Hepatocyte (in vitro differentiated cells): ENCODE measurements at regions not wholly inside any gene's neighbourhood (a gene's known extent, or its start where the extent isn't known, plus 50 kb on each side); places are given as distances from the start of the nearest gene placed in this dataset.
A peak's percentile ranks its signal among the peaks of the same experiment; 100 is the strongest.

Source experiments
- DNase-seq: peaks from one replicate; pipeline ENCODE4 v3.0.0-alpha.2; 2016; ENCODE audit warnings: low spot score
- H2AFZ ChIP-seq: fragments of 200-600 bp; sonication (generic); 2 replicates; pipeline ENCODE4 v1.6.0; 2016; ENCODE audit warnings: antibody characterized with exemption, mild to moderate bottlenecking
- H3K27ac ChIP-seq: fragments of 200-600 bp; sonication (generic); 2 replicates; pipeline ENCODE4 v1.5.1; 2016; ENCODE audit warnings: mild to moderate bottlenecking
- H3K27me3 ChIP-seq: fragments of 200-600 bp; sonication (generic); 2 replicates; pipeline ENCODE4 v1.6.1; 2016
- H3K36me3 ChIP-seq: fragments of 200-600 bp; sonication (generic); replicated peaks from 2 replicates; pipeline ENCODE4 v1.5.1; 2016; ENCODE audit warnings: low read depth; ENCODE audit not compliant: insufficient read depth
- H3K4me1 ChIP-seq: fragments of 200-600 bp; sonication (generic); 2 replicates; pipeline ENCODE4 v1.5.1; 2016; ENCODE audit warnings: mild to moderate bottlenecking, moderate library complexity; ENCODE audit not compliant: insufficient read depth
- H3K4me2 ChIP-seq: fragments of 200-600 bp; sonication (generic); 2 replicates; pipeline ENCODE4 v1.6.0; 2016
- H3K4me3 ChIP-seq: fragments of 200-600 bp; sonication (generic); 2 replicates; pipeline ENCODE4 v1.5.1; 2016; ENCODE audit warnings: mild to moderate bottlenecking
- H3K79me2 ChIP-seq: fragments of 200-600 bp; sonication (generic); 2 replicates; pipeline ENCODE4 v1.6.0; 2017; ENCODE audit warnings: mild to moderate bottlenecking
- H3K9me2 ChIP-seq: fragments of 200-600 bp; sonication (generic); replicated peaks from 2 replicates; pipeline ENCODE4 v1.6.0; 2017; ENCODE audit warnings: mild to moderate bottlenecking; ENCODE audit not compliant: insufficient read depth
- H3K9me3 ChIP-seq: fragments of 200-600 bp; sonication (generic); 2 replicates; pipeline ENCODE4 v1.5.1; 2016; ENCODE audit warnings: low read depth, mild to moderate bottlenecking
- H4K20me1 ChIP-seq: fragments of 200-600 bp; sonication (generic); 2 replicates; pipeline ENCODE4 v1.6.0; 2016; ENCODE audit warnings: mild to moderate bottlenecking; ENCODE audit not compliant: insufficient read depth, poor library complexity, severe bottlenecking
- EZH2 ChIP-seq: fragments of 200-600 bp; sonication (generic); IDR thresholded peaks from 2 replicates; pipeline ENCODE4 v1.6.1; 2016; ENCODE audit warnings: antibody characterized with exemption, mild to moderate bottlenecking, borderline replicate concordance
- EZH2phosphoT487 ChIP-seq: fragments of 200-600 bp; sonication (generic); IDR thresholded peaks from one replicate; pipeline ENCODE4 v1.6.1; 2018; ENCODE audit warnings: antibody characterized with exemption, mild to moderate bottlenecking, low read depth, moderate library complexity; ENCODE audit not compliant: unreplicated experiment, severe bottlenecking
- WGBS: methylation state at CpG from one replicate; pipeline ENCODE4 v1.1.6; 2016; ENCODE audit warnings: low lambda C conversion rate; ENCODE audit errors: missing lambda C conversion rate; 5-methylcytosine and 5-hydroxymethylcytosine counted together
- TF ChIP-seq, protein P1 (sequence below): fragments of 200-600 bp; sonication (generic); IDR thresholded peaks from 2 replicates; pipeline ENCODE4 v1.5.1; 2016; ENCODE audit warnings: antibody characterized with exemption, mild to moderate bottlenecking; ENCODE audit not compliant: poor library complexity

DNA sequence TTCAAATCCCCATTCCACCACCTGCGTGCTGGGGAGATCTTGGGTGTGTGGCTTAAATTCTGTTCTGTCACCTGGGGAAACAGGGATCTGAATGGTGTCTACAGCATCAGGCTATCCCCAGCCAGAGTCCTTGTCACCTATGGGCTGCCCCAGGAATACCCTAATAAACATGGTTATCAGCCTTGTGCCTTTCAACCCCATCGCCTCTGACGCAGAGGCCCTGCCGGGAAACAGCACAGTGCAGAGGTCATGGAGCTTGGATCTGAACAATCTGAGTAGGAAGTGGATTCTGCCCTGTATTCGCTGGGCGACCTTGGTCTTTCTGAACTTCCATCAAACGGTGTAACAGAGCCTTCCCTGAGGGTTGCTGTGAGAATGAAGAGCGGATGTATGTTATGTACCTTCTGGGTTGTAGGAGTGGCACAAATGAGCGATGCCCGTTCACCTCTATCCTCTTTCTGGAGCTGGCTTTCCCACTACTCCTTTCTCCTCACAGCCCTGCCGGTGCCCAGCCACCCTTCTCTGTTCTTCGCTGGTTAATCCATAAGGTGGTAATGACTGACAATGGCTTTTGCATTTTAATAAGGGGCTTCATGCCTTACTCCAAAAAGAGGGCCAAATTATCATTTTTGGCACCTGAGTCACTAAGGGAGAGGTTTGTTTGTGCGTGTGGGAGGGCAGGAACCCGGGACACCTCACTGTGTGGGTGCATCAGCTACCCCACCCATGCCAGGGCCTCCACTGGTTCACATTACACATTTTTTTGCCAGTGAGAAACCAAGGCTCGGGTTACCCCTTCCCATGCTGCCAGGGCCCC lies 256.5 kb downstream of the MYCN start:
- Histone ChIP-seq H4K20me1 (no peaks in the 10 kb centered on the region), H3K27me3 (no peaks in the 10 kb centered on the region), H3K9me3 (no peaks in the 10 kb centered on the region), H3K9me2 (no peaks in the 10 kb centered on the region), H3K36me3 (no peaks in the 10 kb centered on the region), H2AFZ (no peak overlapping the region), H3K4me3 (no peak overlapping the region), H3K27ac (peak overlapping the region; percentile 49), H3K79me2 (no peaks in the 10 kb centered on the region), H3K4me1 (no peaks in the 10 kb centered on the region), H3K4me2 (no peak overlapping the region)
- TF ChIP-seq, protein P1, sequence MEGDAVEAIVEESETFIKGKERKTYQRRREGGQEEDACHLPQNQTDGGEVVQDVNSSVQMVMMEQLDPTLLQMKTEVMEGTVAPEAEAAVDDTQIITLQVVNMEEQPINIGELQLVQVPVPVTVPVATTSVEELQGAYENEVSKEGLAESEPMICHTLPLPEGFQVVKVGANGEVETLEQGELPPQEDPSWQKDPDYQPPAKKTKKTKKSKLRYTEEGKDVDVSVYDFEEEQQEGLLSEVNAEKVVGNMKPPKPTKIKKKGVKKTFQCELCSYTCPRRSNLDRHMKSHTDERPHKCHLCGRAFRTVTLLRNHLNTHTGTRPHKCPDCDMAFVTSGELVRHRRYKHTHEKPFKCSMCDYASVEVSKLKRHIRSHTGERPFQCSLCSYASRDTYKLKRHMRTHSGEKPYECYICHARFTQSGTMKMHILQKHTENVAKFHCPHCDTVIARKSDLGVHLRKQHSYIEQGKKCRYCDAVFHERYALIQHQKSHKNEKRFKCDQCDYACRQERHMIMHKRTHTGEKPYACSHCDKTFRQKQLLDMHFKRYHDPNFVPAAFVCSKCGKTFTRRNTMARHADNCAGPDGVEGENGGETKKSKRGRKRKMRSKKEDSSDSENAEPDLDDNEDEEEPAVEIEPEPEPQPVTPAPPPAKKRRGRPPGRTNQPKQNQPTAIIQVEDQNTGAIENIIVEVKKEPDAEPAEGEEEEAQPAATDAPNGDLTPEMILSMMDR: no peak
- TF ChIP-seq EZH2phosphoT487: no peak
- no peak for TF ChIP-seq EZH2
- DNase-seq: peak; percentile 43
- 82% methylated on average over 15 of the region's 15 CpGs for WGBS

DNA sequence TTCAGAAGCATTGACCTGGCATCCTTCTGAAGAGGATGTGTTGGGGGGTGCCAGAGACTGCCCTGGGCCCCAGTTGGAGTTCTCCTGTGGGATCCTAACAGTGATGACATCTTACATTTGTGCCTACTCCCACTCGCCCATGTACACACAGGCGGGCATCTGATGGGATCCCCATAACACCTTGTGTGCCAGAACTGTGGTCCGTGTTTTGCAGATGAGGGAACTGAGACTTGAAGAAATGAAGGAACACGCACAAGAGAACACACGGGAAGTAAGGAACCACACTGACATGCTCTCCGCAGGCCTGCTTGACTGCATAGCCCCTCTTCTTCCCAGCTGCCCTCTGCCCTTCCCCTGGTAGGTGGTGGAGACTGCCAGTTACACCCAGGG lies 255.3 kb downstream of the MYCN start:
- no peaks in the 10 kb centered on the region for H4K20me1 ChIP-seq
- WGBS: 100% methylated on average over 6 of the region's 6 CpGs
- no peaks in the 10 kb centered on the region for H3K9me3 ChIP-seq
- H3K9me2 ChIP-seq: no peaks in the 10 kb centered on the region
- H3K36me3 ChIP-seq: no peaks in the 10 kb centered on the region
- H3K27me3 ChIP-seq: no peaks in the 10 kb centered on the region
- H3K79me2 ChIP-seq: no peaks in the 10 kb centered on the region
- H3K4me2 ChIP-seq: no peak overlapping the region
- H3K27ac ChIP-seq: no peak overlapping the region
- H3K4me3 ChIP-seq: no peak overlapping the region
- H2AFZ ChIP-seq: no peak overlapping the region
- H3K4me1 ChIP-seq: no peaks in the 10 kb centered on the region
- TF ChIP-seq EZH2: no peak
- no peak for DNase-seq

DNA sequence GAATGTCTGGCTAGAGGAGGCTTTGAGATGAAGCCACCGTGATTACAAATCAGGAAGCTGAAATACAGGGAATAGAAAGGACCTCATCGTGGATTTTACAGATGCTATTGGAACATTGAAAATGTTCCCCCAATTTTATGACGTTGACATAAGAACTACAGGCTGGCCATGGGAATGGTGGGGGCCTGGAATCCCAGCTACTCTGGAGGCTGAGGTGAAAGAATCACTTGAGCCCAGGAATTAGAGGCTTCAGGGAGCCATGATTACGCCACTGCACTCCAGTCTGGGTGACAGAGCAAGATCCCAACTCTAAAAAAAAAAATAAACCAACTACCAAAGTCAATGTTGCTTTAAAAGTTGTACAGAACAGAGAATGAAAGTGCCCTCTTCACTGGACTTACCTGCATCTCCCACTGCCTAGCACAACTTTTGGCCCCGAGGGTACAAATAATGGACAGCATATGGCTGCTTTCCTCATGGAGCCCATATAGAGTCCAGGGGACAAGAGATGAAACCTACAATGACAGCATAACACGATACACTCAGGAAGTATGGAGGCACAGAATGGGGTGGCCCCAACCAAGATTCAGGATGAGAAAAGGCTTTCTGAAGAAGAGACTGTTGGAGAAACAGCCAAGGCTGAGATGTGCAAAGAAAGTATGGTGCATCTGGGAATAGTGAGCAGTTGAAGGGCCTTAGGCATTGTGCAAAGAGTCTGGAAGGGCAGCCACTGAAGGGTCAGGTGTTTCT lies 254.8 kb downstream of the MYCN start:
- H3K9me2 ChIP-seq: no peaks in the 10 kb centered on the region
- no peaks in the 10 kb centered on the region for H3K4me1 ChIP-seq
- H4K20me1 ChIP-seq: no peaks in the 10 kb centered on the region
- H3K27ac ChIP-seq: no peak overlapping the region
- DNase-seq: no peak
- no peaks in the 10 kb centered on the region for H3K36me3 ChIP-seq
- TF ChIP-seq, protein P1: no peak
- no peak for TF ChIP-seq EZH2phosphoT487
- TF ChIP-seq EZH2: no peak
- H2AFZ ChIP-seq: no peak overlapping the region
- H3K9me3 ChIP-seq: no peaks in the 10 kb centered on the region
- H3K4me2 ChIP-seq: no peak overlapping the region
- WGBS: 88% methylated on average over 6 of the region's 6 CpGs
- H3K27me3 ChIP-seq: no peaks in the 10 kb centered on the region
- no peak overlapping the region for H3K4me3 ChIP-seq
- no peaks in the 10 kb centered on the region for H3K79me2 ChIP-seq

DNA sequence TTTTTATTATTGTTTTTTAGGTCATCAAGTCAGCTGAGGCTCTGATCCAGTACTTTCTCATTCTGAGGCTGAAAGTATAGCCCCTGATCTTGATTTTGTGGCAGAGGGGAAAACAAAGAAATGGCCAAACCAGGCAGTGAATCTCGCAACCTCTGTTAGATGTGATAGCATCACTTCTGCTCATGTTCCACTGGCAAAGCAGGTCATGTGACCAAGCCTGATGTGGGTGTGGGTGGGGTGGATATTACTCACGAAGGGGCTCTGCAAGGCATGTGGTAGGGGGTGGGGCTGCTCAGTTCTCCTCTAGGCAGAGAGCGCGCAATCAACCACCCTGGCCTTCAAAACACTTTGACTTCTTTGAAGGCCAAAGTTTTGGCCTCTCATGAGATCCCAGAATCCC lies 254.2 kb downstream of the MYCN start:
- TF ChIP-seq, protein P1: no peak
- no peak for TF ChIP-seq EZH2
- TF ChIP-seq EZH2phosphoT487: no peak
- Histone ChIP-seq H3K9me2 (no peaks in the 10 kb centered on the region), H3K9me3 (no peaks in the 10 kb centered on the region), H4K20me1 (no peaks in the 10 kb centered on the region), H3K79me2 (no peaks in the 10 kb centered on the region), H2AFZ (no peak overlapping the region), H3K4me2 (no peak overlapping the region), H3K27ac (no peak overlapping the region), H3K36me3 (no peaks in the 10 kb centered on the region), H3K27me3 (no peaks in the 10 kb centered on the region), H3K4me1 (no peaks in the 10 kb centered on the region), H3K4me3 (no peak overlapping the region)
- WGBS: 85% methylated on average over 4 of the region's 4 CpGs
- no peak for DNase-seq
